SU-DHL-6 (cell line): ENCODE measurements at regions not wholly inside any gene's neighbourhood (a gene's known extent, or its start where the extent isn't known, plus 50 kb on each side); places are given as distances from the start of the nearest gene placed in this dataset.

Source experiments
- EZH2phosphoT487 ChIP-seq: fragments of 200-600 bp; sonication (generic), shearing (Covaris generic); conservative IDR thresholded peaks from 2 replicates; pipeline ENCODE4 v1.6.1; 2018; ENCODE audit warnings: mild to moderate bottlenecking, antibody characterized with exemption, low read length, moderate library complexity, mixed read lengths
- TF ChIP-seq, protein P1 (sequence below): fragments of 200-600 bp; sonication (generic); IDR thresholded peaks from one replicate; pipeline ENCODE4 v1.5.1; 2017; ENCODE audit warnings: antibody characterized with exemption, mild to moderate bottlenecking, low read length, moderate library complexity; ENCODE audit not compliant: insufficient read depth, poor library complexity, severe bottlenecking

DNA sequence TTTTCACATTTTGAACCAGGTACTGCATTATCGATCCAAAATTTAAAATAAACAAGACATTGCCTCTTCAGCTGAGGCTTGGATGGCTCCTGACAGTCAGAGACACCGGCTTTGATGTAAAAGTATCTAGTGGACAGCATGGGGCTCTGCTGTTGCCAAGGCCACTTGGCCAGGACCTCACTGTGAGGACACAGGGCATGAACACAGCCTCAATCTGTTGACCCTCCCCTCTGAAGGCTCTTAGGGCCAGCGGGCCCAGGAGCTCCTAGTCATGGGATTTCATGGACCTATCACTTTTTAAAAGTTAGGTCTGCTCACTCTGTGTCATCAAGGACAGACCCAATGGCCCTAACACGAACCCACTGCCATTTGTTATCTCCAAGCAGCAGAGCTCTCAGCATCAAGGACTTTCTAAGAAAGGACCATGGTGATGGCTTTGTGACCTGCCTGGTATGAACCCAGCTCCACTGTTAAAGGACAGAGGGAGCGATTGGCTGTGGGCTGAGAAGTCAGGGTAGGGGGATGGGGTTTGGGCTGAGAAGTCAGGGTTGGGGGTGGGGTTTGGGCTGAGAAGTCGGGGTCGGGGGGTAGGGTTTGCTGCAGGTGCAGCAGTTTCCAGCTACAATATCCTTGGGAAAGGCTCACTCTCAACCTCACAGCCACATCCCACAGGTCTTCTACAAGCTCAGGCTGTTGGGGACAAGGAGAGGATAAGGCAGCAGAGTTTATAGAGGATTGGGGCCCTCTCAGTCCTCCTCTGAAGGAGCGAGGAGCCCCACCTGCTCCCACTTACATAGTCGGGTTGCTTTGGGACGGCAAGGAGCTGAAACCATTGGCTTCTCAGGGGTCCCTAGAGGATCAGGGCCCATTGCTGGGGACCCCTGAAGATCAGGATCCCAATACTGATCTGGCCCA, 146.8 kb downstream of the BARX1 start:
- TF ChIP-seq, protein P1, sequence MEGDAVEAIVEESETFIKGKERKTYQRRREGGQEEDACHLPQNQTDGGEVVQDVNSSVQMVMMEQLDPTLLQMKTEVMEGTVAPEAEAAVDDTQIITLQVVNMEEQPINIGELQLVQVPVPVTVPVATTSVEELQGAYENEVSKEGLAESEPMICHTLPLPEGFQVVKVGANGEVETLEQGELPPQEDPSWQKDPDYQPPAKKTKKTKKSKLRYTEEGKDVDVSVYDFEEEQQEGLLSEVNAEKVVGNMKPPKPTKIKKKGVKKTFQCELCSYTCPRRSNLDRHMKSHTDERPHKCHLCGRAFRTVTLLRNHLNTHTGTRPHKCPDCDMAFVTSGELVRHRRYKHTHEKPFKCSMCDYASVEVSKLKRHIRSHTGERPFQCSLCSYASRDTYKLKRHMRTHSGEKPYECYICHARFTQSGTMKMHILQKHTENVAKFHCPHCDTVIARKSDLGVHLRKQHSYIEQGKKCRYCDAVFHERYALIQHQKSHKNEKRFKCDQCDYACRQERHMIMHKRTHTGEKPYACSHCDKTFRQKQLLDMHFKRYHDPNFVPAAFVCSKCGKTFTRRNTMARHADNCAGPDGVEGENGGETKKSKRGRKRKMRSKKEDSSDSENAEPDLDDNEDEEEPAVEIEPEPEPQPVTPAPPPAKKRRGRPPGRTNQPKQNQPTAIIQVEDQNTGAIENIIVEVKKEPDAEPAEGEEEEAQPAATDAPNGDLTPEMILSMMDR: no peak
- TF ChIP-seq EZH2phosphoT487: no peak
